Esophagus muscularis mucosa (tissue), 3 donors: ENCODE measurements at regions not wholly inside any gene's neighbourhood (a gene's known extent, or its start where the extent isn't known, plus 50 kb on each side); places are given as distances from the start of the nearest gene placed in this dataset.

Experiments
- POLR2A ChIP-seq: fragments of 450-650 bp; IDR thresholded peaks from one replicate; pipeline ENCODE4 v1.6.1; 2017; ENCODE audit warnings: antibody characterized with exemption, moderate library complexity, mild to moderate bottlenecking, low read depth
- TF ChIP-seq, protein P1 (sequence below), 3 experiments: fragments of 200-600 bp in 2 of 3; fragments of 450-650 bp in 1 of 3; sonication (generic) in 2 of 3; IDR thresholded peaks; one replicate each; pipeline ENCODE4 v1.5.1; 2017 to 2019; ENCODE audit warnings: antibody characterized with exemption in 3 of 3, mild to moderate bottlenecking in 2 of 3, moderate library complexity in 1 of 3

DNA sequence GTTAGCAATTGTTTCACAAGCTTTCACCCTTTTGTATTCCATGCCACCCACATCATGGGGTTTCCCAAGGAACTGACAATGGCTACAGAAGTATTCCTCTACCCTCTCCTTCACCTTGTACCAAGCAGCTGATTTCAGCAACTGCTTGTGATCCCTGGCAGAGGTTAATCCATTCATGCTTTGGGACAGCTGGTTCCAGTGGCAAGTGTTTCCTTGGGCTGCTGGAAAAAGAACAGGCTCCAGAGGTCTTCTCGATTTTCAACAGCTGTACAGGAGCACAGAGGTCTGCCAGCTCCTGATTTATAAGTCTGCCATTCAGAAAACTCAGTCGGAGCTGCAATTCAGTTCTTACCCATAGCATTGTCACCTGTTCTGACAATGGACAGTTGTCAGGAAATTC, 239.2 kb upstream of the CWC22 start:
- TF ChIP-seq, protein P1, sequence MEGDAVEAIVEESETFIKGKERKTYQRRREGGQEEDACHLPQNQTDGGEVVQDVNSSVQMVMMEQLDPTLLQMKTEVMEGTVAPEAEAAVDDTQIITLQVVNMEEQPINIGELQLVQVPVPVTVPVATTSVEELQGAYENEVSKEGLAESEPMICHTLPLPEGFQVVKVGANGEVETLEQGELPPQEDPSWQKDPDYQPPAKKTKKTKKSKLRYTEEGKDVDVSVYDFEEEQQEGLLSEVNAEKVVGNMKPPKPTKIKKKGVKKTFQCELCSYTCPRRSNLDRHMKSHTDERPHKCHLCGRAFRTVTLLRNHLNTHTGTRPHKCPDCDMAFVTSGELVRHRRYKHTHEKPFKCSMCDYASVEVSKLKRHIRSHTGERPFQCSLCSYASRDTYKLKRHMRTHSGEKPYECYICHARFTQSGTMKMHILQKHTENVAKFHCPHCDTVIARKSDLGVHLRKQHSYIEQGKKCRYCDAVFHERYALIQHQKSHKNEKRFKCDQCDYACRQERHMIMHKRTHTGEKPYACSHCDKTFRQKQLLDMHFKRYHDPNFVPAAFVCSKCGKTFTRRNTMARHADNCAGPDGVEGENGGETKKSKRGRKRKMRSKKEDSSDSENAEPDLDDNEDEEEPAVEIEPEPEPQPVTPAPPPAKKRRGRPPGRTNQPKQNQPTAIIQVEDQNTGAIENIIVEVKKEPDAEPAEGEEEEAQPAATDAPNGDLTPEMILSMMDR (IDR thresholded peaks at IDR 0.05), result no peak
- no peak for TF ChIP-seq POLR2A
